ENCODE measurements at regions not wholly inside any gene's neighbourhood (a gene's known extent, or its start where the extent isn't known, plus 50 kb on each side); places are given as distances from the start of the nearest gene placed in this dataset.

DNA sequence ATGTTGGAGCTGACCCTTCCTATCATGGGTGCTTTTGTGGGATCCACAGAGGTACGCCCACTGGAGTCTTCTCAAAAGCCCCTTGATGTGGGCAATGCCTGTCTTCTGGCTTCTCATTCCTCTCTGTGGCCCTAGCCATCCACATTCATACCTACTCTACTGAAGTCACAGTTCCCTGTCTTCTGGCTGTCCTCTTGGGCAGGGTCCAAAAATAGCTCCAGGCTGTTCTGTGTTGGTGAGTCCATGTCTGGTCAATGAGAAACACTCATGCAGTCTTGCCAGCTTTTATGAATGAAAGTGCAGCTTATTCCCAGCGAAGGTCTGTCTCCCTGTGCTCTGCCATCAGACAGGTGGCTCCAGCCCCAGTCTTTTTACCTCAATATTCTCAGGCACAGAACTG is 135.9 kb upstream of the MDM1 start:
- TF ChIP-seq EZH2phosphoT487 (IDR thresholded peaks at IDR 0.05; ENCODE audit: borderline replicate concordance), result no peak
- no peak for TF ChIP-seq CTCF (IDR thresholded peaks at IDR 0.05 in 2 of 3, conservative IDR thresholded peaks at IDR 0.05 in 1 of 3; ENCODE audit: borderline replicate concordance in 1 of 3, insufficient read depth in 1 of 3, low read depth in 2 of 3, low read length in 2 of 3)
- no peak for TF ChIP-seq YY1 (IDR thresholded peaks at IDR 0.05; ENCODE audit: extremely low read depth, insufficient replicate concordance, low read depth, low read length)
- no peak for TF ChIP-seq POLR2AphosphoS5 (IDR thresholded peaks at IDR 0.05; ENCODE audit: low read depth, low read length)
- TF ChIP-seq ZFX (IDR thresholded peaks at IDR 0.05), result no peak
- no peak for TF ChIP-seq EZH2 (IDR thresholded peaks at IDR 0.05)
- TF ChIP-seq JUND (IDR thresholded peaks at IDR 0.05), result no peak
- no peak for TF ChIP-seq ZNF274 (IDR thresholded peaks at IDR 0.05; ENCODE audit: low read depth, low read length)
- no peak for TF ChIP-seq POLR2A (IDR thresholded peaks at IDR 0.05; ENCODE audit: borderline replicate concordance, extremely low read depth, insufficient read depth, insufficient read length)
- no peak for TF ChIP-seq REST (IDR thresholded peaks at IDR 0.05; ENCODE audit: low read depth)
- no peak for TF ChIP-seq FOSL1 (IDR thresholded peaks at IDR 0.05; ENCODE audit: low read depth)
- TF ChIP-seq SRF (IDR thresholded peaks at IDR 0.05; ENCODE audit: low read depth), result no peak
- TF ChIP-seq RAD21 (IDR thresholded peaks at IDR 0.05; ENCODE audit: low read depth), result no peak
